Activated CD8-positive, alpha-beta memory T cell treated with anti-CD3 and anti-CD28 coated beads, Interleukin-2, amount 50 U/mL, for 48 hours (primary cell): ENCODE measurements at regions not wholly inside any gene's neighbourhood (a gene's known extent, or its start where the extent isn't known, plus 50 kb on each side); places are given as distances from the start of the nearest gene placed in this dataset.

Experiments
- DNase-seq: peaks from one replicate; pipeline ENCODE4 v3.0.0-alpha.2; 2020

- no peak for DNase-seq
These were observed 480.6 kb upstream of the BTBD3 start for GRCh38 chr20:11437090-11437489.

- DNase-seq, result no peak
These were observed 479.9 kb upstream of the BTBD3 start for GRCh38 chr20:11437611-11438380.

- no peak for DNase-seq
These were observed 479.3 kb upstream of the BTBD3 start for GRCh38 chr20:11438412-11438811.

- DNase-seq, result no peak
These were observed 474.1 kb upstream of the BTBD3 start for GRCh38 chr20:11443382-11444119.

- DNase-seq, result no peak
These were observed 472.5 kb upstream of the BTBD3 start for GRCh38 chr20:11445161-11445560.

- DNase-seq, result no peak
These were observed 471.8 kb upstream of the BTBD3 start for GRCh38 chr20:11445891-11446290.

- no peak for DNase-seq
These were observed 470.2 kb upstream of the BTBD3 start for GRCh38 chr20:11447371-11448100.

- no peak for DNase-seq
These were observed 469.1 kb upstream of the BTBD3 start for GRCh38 chr20:11448554-11448953.

- DNase-seq, result no peak
These were observed 465.9 kb upstream of the BTBD3 start for GRCh38 chr20:11451793-11452291.

- no peak for DNase-seq
These were observed 465.4 kb upstream of the BTBD3 start for GRCh38 chr20:11452326-11452725.

- no peak for DNase-seq
These were observed 464.3 kb upstream of the BTBD3 start for GRCh38 chr20:11453430-11453829.

GRCh38 chr20:11454966-11455799 lies 462.5 kb upstream of the BTBD3 start:
- DNase-seq, result no peak

- DNase-seq, result no peak
These were observed 460.2 kb upstream of the BTBD3 start for GRCh38 chr20:11457488-11457887.

GRCh38 chr20:11459090-11459890 lies 458.4 kb upstream of the BTBD3 start:
- DNase-seq, result no peak

GRCh38 chr20:11467436-11467835 lies 450.3 kb upstream of the BTBD3 start:
- DNase-seq, result no peak

GRCh38 chr20:11468880-11469279 lies 448.8 kb upstream of the BTBD3 start:
- no peak for DNase-seq

GRCh38 chr20:11469795-11470435 lies 447.8 kb upstream of the BTBD3 start:
- DNase-seq, result no peak

GRCh38 chr20:11473983-11474382 lies 443.7 kb upstream of the BTBD3 start:
- DNase-seq, result no peak

- no peak for DNase-seq
These were observed 434.0 kb upstream of the BTBD3 start for GRCh38 chr20:11483697-11484096.

GRCh38 chr20:11484479-11484878 lies 433.2 kb upstream of the BTBD3 start:
- no peak for DNase-seq

GRCh38 chr20:11492386-11492785 lies 425.3 kb upstream of the BTBD3 start:
- DNase-seq, result no peak
